ENCODE measurements at regions not wholly inside any gene's neighbourhood (a gene's known extent, or its start where the extent isn't known, plus 50 kb on each side); places are given as distances from the start of the nearest gene placed in this dataset.

- H3K4me3 ChIP-seq (ENCODE audit: severe bottlenecking), result no peak overlapping the region
- peak; percentile 6 for TF ChIP-seq CTCF (IDR thresholded peaks at IDR 0.05; ENCODE audit: poor library complexity, severe bottlenecking)
Measured at GRCh38 chr4:13108096-13108495, 376.0 kb downstream of the RAB28 start.

GRCh38 chr4:13103382-13104015 lies 380.6 kb downstream of the RAB28 start:
- H3K4me3 ChIP-seq (ENCODE audit: severe bottlenecking), result no peak overlapping the region
- H3K4me1 ChIP-seq (ENCODE audit: insufficient read depth, poor library complexity, severe bottlenecking), result no peaks in the 10 kb centered on the region
- H3K27me3 ChIP-seq (ENCODE audit: insufficient read depth, poor library complexity, severe bottlenecking), result no peaks in the 10 kb centered on the region
- TF ChIP-seq CTCF (IDR thresholded peaks at IDR 0.05; ENCODE audit: poor library complexity, severe bottlenecking), result no peak
- ATAC-seq (ENCODE audit: low read depth) (no peak), DNase-seq (ENCODE audit: low spot score) (no peak)
- no peaks in the 10 kb centered on the region for H3K36me3 ChIP-seq (ENCODE audit: low read depth)
- no peak overlapping the region for H3K27ac ChIP-seq (ENCODE audit: poor library complexity, severe bottlenecking)
- no peaks in the 10 kb centered on the region for H3K9me3 ChIP-seq (ENCODE audit: severe bottlenecking)

More at GRCh38 chr4:13108096-13108495, 376.0 kb downstream of the RAB28 start:
- H3K4me1 ChIP-seq (ENCODE audit: insufficient read depth, poor library complexity, severe bottlenecking), result no peaks in the 10 kb centered on the region
- DNase-seq (ENCODE audit: low spot score) (no peak), ATAC-seq (ENCODE audit: low read depth) (no peak)
- H3K27ac ChIP-seq (ENCODE audit: poor library complexity, severe bottlenecking), result no peak overlapping the region
- H3K27me3 ChIP-seq (ENCODE audit: insufficient read depth, poor library complexity, severe bottlenecking), result peaks cover 4% of the 10 kb centered on the region
- no peaks in the 10 kb centered on the region for H3K36me3 ChIP-seq (ENCODE audit: low read depth)
- no peaks in the 10 kb centered on the region for H3K9me3 ChIP-seq (ENCODE audit: severe bottlenecking)

- no peak overlapping the region for H3K4me3 ChIP-seq (ENCODE audit: severe bottlenecking)
- no peak for TF ChIP-seq CTCF (IDR thresholded peaks at IDR 0.05; ENCODE audit: poor library complexity, severe bottlenecking)
- no peaks in the 10 kb centered on the region for H3K4me1 ChIP-seq (ENCODE audit: insufficient read depth, poor library complexity, severe bottlenecking)
- H3K27ac ChIP-seq (ENCODE audit: poor library complexity, severe bottlenecking), result no peak overlapping the region
- no peak for ATAC-seq (ENCODE audit: low read depth)
- H3K36me3 ChIP-seq (ENCODE audit: low read depth), result no peaks in the 10 kb centered on the region
- H3K27me3 ChIP-seq (ENCODE audit: insufficient read depth, poor library complexity, severe bottlenecking), result no peaks in the 10 kb centered on the region
- no peak for DNase-seq (ENCODE audit: low spot score)
- H3K9me3 ChIP-seq (ENCODE audit: severe bottlenecking), result no peaks in the 10 kb centered on the region
Measured at GRCh38 chr4:13102092-13102742, 381.9 kb downstream of the RAB28 start.

- Histone ChIP-seq H3K9me3 (ENCODE audit: severe bottlenecking) (peaks cover 1% of the 10 kb centered on the region), H3K27me3 (ENCODE audit: insufficient read depth, poor library complexity, severe bottlenecking) (no peaks in the 10 kb centered on the region), H3K36me3 (ENCODE audit: low read depth) (no peaks in the 10 kb centered on the region), H3K27ac (ENCODE audit: poor library complexity, severe bottlenecking) (no peak overlapping the region), H3K4me3 (ENCODE audit: severe bottlenecking) (no peak overlapping the region), H3K4me1 (ENCODE audit: insufficient read depth, poor library complexity, severe bottlenecking) (no peaks in the 10 kb centered on the region)
- no peak for DNase-seq (ENCODE audit: low spot score)
- no peak for TF ChIP-seq CTCF (IDR thresholded peaks at IDR 0.05; ENCODE audit: poor library complexity, severe bottlenecking)
- ATAC-seq (ENCODE audit: low read depth), result no peak
Measured at GRCh38 chr4:13097971-13098370, 386.2 kb downstream of the RAB28 start.

GRCh38 chr4:13095722-13096121 lies 388.4 kb downstream of the RAB28 start:
- no peak for DNase-seq (ENCODE audit: low spot score)
- Histone ChIP-seq H3K4me3 (ENCODE audit: severe bottlenecking) (no peak overlapping the region), H3K9me3 (ENCODE audit: severe bottlenecking) (peaks cover 1% of the 10 kb centered on the region), H3K27me3 (ENCODE audit: insufficient read depth, poor library complexity, severe bottlenecking) (no peaks in the 10 kb centered on the region), H3K4me1 (ENCODE audit: insufficient read depth, poor library complexity, severe bottlenecking) (no peaks in the 10 kb centered on the region), H3K27ac (ENCODE audit: poor library complexity, severe bottlenecking) (no peak overlapping the region), H3K36me3 (ENCODE audit: low read depth) (no peaks in the 10 kb centered on the region)
- TF ChIP-seq CTCF (IDR thresholded peaks at IDR 0.05; ENCODE audit: poor library complexity, severe bottlenecking), result no peak
- ATAC-seq (ENCODE audit: low read depth), result no peak

All from RWPE2 (cell line).